ENCODE measurements at regions not wholly inside any gene's neighbourhood (a gene's known extent, or its start where the extent isn't known, plus 50 kb on each side); places are given as distances from the start of the nearest gene placed in this dataset.

GRCh38 chr18:39693359-39693758 lies 2127.8 kb upstream of the CELF4 start:
- H3K27ac ChIP-seq = no peak overlapping the region
- no peak for DNase-seq (ENCODE audit: low read depth, low spot score)

GRCh38 chr18:39692367-39693015 lies 2126.9 kb upstream of the CELF4 start:
- no peak for DNase-seq (ENCODE audit: low read depth, low spot score)
- H3K27ac ChIP-seq = no peak overlapping the region

- no peak overlapping the region for H3K27ac ChIP-seq
- DNase-seq (ENCODE audit: low read depth, low spot score) = no peak
Observed at GRCh38 chr18:39685303-39685902, 2119.8 kb upstream of the CELF4 start.

DNA sequence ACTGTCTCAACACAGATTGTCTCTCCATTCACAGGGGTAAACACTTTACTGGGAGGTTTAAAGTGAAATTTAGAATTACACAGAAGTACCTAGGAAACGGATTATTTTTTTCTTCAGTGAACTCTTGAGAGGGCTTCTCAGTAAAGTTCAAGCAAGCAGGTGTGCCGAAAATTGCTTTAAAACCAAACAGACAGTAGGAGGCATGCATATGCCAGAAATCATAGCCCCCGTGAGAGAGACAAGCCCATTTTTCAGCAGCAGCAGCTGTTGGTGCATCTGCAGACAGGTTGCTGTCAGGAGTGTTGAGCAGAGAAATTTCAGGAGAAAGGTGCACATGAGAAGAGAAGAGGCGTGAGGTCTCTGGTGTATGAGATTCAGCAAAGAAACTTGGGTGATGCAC lies 2115.5 kb upstream of the CELF4 start:
- no peak overlapping the region for H3K27ac ChIP-seq

GRCh38 chr18:39675906-39676305 lies 2110.3 kb upstream of the CELF4 start:
- DNase-seq (ENCODE audit: low read depth, low spot score) = no peak
- no peak overlapping the region for H3K27ac ChIP-seq

More for the DNA sequence above, 2115.5 kb upstream of the CELF4 start:
- DNase-seq (ENCODE audit: low read depth, low spot score) = no peak

DNA sequence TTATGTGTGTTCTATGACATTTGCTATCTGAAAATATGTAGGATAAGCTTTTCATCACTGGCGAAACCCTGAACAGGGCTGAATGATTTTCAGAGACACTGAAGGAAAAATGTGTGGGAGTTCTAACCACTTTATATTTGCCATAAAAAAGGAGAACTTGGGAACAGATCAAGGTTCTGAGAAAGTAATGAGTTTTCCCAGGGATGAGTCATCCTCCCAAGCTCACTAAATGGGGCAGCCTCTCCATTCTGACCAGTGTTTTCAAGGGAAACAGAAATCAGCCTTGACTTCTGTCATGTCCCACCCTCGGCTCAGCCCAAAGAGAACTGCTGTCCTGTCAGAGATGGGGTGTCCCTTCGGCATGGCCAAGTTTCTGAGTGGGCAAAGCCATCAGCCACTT lies 2109.8 kb upstream of the CELF4 start:
- DNase-seq (ENCODE audit: low read depth, low spot score) = no peak
- H3K27ac ChIP-seq = no peak overlapping the region

GRCh38 chr18:39672171-39672570 lies 2106.6 kb upstream of the CELF4 start:
- H3K27ac ChIP-seq = no peak overlapping the region
- no peak for DNase-seq (ENCODE audit: low read depth, low spot score)

DNA sequence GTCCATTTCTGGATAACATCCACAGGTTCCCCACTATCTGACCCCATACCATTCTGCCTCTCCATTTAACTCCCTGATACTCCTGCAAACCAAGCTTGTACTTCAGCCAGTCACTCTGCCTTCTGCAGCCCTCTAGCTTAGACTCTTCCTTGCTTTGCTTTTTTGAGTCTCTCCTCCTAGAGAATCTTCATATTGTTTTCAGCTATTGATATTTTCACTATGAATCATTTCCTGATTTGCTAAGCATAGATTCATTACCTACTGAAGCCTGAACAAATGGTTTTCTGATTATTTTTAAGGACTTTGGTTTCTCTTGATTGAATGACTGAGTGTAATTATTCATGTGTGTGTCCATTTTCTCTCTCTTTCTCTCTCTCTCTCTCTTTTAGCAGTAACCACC lies 2102.3 kb upstream of the CELF4 start:
- DNase-seq (ENCODE audit: low read depth, low spot score) = no peak
- peak overlapping the region; percentile 10 for H3K27ac ChIP-seq

GRCh38 chr18:39666541-39666940 lies 2100.9 kb upstream of the CELF4 start:
- H3K27ac ChIP-seq = no peak overlapping the region
- no peak for DNase-seq (ENCODE audit: low read depth, low spot score)

- no peak overlapping the region for H3K27ac ChIP-seq
- DNase-seq (ENCODE audit: low read depth, low spot score) = no peak
Observed at GRCh38 chr18:39661856-39662366, 2096.3 kb upstream of the CELF4 start.

DNA sequence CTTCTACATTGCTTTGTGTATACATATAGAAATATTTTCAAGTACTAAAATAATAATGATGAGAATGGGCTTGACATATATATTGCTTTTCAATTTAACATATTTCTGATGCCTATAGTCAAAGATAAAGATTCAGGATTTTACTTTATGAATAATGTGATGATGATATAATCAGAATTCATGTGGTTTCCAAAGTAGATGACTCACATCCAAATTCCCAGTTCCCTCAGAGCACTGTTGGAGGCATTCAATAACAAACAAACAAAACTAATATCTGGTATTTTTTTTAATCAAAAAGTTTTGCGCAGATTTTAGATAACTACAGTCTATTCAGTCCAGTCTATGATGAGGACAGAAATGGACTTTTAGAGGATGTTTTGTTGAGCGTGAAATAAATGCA lies 2094.5 kb upstream of the CELF4 start:
- no peak overlapping the region for H3K27ac ChIP-seq
- no peak for DNase-seq (ENCODE audit: low read depth, low spot score)

- no peak overlapping the region for H3K27ac ChIP-seq
- no peak for DNase-seq (ENCODE audit: low read depth, low spot score)
Observed at GRCh38 chr18:39655341-39655740, 2089.7 kb upstream of the CELF4 start.

DNA sequence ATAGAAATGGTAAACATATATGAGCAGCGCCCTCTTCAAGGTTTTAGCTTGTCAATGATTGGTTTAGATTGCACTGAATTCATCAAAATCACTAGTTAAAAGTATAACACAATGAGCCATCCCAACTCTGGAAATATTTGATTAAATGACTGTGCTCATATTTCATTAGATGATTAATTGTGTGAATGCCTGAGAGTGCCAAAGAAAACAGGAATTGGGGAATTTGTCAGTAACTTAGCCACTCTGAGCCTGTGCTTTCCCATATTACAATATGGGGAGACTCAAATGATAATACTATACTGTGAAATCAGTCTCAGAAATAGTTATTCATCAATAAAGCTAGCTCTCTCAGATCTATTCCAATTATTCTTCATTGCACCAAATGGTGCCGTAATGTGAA lies 2087.6 kb upstream of the CELF4 start:
- DNase-seq (ENCODE audit: low read depth, low spot score) = no peak
- no peak overlapping the region for H3K27ac ChIP-seq

GRCh38 chr18:39648616-39649015 lies 2083.0 kb upstream of the CELF4 start:
- H3K27ac ChIP-seq = peak overlapping the region; percentile 11
- no peak for DNase-seq (ENCODE audit: low read depth, low spot score)

DNA sequence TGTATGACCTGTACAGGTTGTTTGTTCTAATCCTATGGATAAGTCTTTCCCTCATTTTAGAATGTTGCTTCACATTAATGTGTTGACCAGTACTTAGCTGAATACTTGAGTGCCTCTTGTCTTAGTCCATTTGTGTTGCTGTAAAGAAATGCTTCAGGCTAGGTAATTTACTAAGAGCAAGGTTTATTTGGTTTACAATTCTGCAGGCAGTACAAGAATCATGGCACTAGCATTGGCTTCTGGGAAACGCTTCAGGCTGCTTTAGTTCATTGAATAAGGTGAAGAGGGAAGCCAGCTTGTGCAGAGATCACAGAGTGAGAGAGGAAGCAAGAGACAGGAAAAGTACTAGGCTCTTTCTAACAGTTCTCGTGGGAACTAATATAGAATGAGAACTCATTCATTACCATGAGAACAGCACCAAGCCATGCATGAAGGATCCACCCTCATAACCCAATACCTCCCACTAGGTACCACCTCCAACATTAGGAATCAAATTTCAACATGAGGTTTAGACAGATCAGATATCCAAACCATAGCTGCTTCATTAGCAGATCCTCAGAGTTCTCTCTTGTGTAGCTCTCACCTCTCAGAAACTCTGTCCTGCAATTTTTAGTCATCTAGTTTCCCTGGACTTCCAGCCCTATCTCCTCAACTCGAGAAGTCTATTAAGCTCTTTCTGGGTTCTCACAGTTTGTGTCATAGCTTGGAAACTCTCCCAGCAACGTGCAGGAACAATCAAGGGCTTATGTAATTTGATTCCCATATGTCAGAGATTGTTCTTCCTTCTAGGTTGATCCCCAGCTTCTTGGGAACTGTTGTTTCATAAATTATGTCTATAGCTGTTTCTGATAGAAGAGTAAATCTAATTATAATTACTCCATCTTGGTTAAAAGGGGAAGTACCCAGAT lies 2082.3 kb upstream of the CELF4 start:
- H3K27ac ChIP-seq = peak overlapping the region; percentile 11
- peak; percentile 69 for DNase-seq (ENCODE audit: low read depth, low spot score)

DNA sequence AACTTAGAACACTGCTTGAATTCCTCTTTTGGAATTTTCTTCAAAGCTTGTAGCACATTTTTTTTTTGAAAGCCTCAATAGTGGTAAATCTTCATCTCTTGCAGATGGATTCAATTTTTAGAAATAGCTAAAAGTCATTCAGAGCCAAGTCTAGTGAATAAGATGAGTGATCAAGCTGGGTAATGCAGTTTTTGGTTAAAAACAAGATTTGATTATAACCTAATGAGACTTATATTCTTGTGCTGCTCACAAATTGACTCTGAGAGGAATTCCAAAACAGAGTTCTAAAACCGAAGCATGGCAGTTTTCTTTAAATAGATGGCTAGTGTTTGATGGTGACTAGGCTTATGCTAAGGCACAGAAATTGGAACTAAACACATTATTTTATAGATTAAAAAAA lies 2072.6 kb upstream of the CELF4 start:
- DNase-seq (ENCODE audit: low read depth, low spot score) = no peak
- no peak overlapping the region for H3K27ac ChIP-seq

DNA sequence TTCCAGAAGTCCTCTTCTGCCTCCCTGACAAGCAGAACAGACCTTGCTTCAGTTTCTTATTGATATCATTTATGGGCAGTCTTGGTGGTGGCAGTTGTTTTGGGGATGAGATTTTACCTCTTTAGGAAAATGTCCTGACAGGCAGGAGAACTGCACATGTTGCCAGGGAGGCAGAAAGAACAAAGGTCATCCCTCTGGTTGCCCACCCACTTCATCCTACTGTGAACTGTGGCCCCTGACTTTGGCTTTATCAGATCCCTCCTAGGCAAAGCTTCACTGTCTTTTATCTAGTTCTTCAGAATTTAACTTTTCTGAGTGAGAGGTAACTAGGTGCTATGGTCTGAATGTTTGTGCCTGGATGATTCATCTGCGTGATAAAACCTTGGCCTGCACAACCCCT lies 2071.3 kb upstream of the CELF4 start:
- H3K27ac ChIP-seq = no peak overlapping the region
- DNase-seq (ENCODE audit: low read depth, low spot score) = no peak

DNA sequence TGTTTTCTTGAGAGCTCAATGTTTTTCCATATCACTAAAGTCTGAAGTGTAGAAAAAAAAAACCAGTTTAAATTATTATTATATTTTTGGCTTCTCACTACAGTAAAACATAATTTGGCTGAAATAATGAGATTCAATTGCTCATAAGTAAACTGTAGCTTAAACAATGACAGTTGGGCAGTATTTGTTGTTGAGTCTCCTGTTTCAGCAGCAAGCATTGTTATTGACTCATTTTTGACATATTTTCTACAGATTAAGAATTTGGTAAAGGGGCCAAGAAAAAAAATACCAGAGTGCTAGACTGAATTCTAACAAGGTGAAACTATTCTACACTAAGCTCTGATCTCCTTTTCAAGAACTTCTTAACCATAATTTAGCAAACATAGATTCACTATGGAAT lies 2070.4 kb upstream of the CELF4 start:
- no peak overlapping the region for H3K27ac ChIP-seq
- DNase-seq (ENCODE audit: low read depth, low spot score) = no peak

DNA sequence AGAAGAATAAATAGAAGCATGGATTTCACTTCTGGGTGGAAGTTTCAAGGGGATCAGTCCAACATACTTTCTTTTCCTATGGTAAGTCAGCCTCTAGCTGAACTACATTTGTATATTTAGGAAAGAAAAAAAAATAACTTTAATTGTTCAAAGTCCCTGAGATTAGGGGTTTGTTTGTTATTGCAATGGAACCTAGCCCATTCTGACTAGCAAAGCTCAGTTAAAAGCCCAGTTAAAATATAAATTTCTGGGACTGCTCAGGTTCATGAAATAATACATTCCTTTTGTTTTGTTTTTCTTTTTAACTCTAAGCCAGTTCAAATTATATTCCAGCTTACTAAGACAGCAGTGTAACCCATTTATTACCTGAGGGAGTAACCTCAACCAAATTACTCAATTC lies 2069.6 kb upstream of the CELF4 start:
- DNase-seq (ENCODE audit: low read depth, low spot score) = no peak
- no peak overlapping the region for H3K27ac ChIP-seq

GRCh38 chr18:39627936-39628335 lies 2062.3 kb upstream of the CELF4 start:
- no peak overlapping the region for H3K27ac ChIP-seq
- no peak for DNase-seq (ENCODE audit: low read depth, low spot score)

DNA sequence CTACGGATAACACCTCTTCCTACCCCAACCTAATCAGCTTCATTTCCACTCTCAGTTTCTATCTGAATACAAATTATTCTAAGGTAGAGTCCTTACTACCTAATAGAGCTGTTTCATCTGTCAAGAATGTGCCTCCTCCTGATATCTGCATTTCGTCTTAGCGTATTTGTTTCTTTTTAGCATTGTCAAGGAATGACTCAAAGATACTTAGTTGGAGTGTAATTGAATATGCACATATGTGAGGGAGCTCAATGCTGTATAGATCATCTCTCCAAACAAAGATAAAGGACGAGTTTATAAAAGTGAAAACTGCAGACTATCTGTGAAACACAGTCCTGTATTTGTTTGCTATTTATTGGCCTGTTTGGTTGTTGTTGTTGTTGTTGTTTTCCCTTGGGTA lies 2059.4 kb upstream of the CELF4 start:
- no peak for DNase-seq (ENCODE audit: low read depth, low spot score)
- H3K27ac ChIP-seq = peak overlapping the region; percentile 21
